ENCODE measurements at regions not wholly inside any gene's neighbourhood (a gene's known extent, or its start where the extent isn't known, plus 50 kb on each side); places are given as distances from the start of the nearest gene placed in this dataset.

DNA sequence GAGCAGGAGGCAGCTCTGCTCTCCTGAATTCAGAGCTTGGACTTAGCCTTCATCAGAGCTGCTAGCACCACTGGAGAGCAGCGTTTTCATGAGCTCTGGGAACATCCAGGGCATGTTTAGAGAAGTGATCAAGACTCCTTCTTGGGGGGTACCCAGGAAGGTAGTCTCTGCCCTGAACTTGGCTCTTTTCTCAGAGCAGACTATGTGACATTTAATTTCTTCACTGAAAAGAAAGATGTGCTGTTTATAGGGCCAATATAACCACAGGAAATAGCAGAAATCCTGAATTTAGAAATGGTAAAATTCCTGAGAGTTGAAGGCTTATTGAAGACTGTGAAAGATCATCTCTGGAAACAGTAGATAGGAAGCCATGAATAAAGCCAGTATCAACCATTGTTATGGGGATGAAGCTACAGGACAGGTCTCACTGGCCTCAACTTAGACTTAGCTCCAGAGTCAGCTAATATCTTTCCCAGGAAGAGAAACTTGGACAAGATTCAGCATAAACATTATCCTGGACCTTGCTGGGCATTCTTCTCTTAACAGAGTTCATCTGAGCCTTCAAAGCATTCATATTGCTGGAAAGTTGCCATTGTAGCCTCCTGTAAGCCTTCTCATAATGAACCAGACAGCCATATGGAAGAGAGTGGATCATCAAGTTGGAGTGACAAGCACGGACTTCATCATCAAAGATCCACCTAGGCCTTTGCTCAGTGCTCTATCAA is 386.6 kb upstream of the THBS1 start:
- TF ChIP-seq, protein P1, sequence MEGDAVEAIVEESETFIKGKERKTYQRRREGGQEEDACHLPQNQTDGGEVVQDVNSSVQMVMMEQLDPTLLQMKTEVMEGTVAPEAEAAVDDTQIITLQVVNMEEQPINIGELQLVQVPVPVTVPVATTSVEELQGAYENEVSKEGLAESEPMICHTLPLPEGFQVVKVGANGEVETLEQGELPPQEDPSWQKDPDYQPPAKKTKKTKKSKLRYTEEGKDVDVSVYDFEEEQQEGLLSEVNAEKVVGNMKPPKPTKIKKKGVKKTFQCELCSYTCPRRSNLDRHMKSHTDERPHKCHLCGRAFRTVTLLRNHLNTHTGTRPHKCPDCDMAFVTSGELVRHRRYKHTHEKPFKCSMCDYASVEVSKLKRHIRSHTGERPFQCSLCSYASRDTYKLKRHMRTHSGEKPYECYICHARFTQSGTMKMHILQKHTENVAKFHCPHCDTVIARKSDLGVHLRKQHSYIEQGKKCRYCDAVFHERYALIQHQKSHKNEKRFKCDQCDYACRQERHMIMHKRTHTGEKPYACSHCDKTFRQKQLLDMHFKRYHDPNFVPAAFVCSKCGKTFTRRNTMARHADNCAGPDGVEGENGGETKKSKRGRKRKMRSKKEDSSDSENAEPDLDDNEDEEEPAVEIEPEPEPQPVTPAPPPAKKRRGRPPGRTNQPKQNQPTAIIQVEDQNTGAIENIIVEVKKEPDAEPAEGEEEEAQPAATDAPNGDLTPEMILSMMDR (IDR thresholded peaks at IDR 0.05) = no peak
- TF ChIP-seq POLR2AphosphoS5 (IDR thresholded peaks at IDR 0.05; ENCODE audit: low read depth, low read length) = no peak

All from Panc1 (cell line).